H1 (cell line): ENCODE measurements at regions not wholly inside any gene's neighbourhood (a gene's known extent, or its start where the extent isn't known, plus 50 kb on each side); places are given as distances from the start of the nearest gene placed in this dataset.

Experiments used
- CTCF ChIA-PET: fragments of 300-600 bp; sonication (Branson Sonifier 250); formaldehyde crosslinking; loops from one replicate; lab custom pipeline; 2021; ENCODE audit not compliant: partially characterized antibody; lab: Charles Lee
- POLR2A ChIA-PET: fragments of 300-600 bp; sonication (Branson Sonifier 250); formaldehyde crosslinking; loops from one replicate; lab custom pipeline; 2021; ENCODE audit warnings: inconsistent platforms; ENCODE audit not compliant: partially characterized antibody; lab: Charles Lee
- DNase-seq, 2 experiments: peaks; one replicate each; pipeline versions ENCODE4 v3.0.0 to v3.0.0-alpha.2; 2010 to 2022; ENCODE audit warnings: low spot score in 2 of 2, low read depth in 1 of 2, mixed read lengths in 1 of 2
- FAIRE-seq: peaks from 2 replicates; lab custom pipeline; 2011; peaks lifted over from hg19 to GRCh38; lab: Jason Lieb, UNC
- H2AFZ ChIP-seq: 2 replicates; pipeline ENCODE4 v1.8.1; 2012; ENCODE audit warnings: low read length, inconsistent platforms
- H2AK5ac ChIP-seq: 2 replicates; pipeline ENCODE4 v1.6.1; 2013; ENCODE audit warnings: low read depth, low read length
- H2BK120ac ChIP-seq: replicated peaks from 2 replicates; pipeline ENCODE3; 2013; ENCODE audit warnings: low read depth, low read length, inconsistent platforms
- H2BK12ac ChIP-seq: 2 replicates; pipeline ENCODE4 v1.6.1; 2013; ENCODE audit warnings: low read depth, low read length
- H2BK15ac ChIP-seq: 2 replicates; pipeline ENCODE4 v1.6.1; 2013; ENCODE audit warnings: low read length
- H2BK20ac ChIP-seq: 2 replicates; pipeline ENCODE4 v1.6.1; 2013; ENCODE audit warnings: low read length
- H2BK5ac ChIP-seq: 2 replicates; pipeline ENCODE4 v1.6.1; 2013; ENCODE audit warnings: low read depth, low read length
- H3K14ac ChIP-seq: 2 replicates; pipeline ENCODE4 v1.6.1; 2013; ENCODE audit warnings: inconsistent platforms; ENCODE audit not compliant: insufficient read length
- H3K18ac ChIP-seq: 2 replicates; pipeline ENCODE4 v1.6.1; 2013; ENCODE audit warnings: low read length; ENCODE audit errors: extremely low read depth
- H3K23ac ChIP-seq: 2 replicates; pipeline ENCODE4 v1.6.1; 2013; ENCODE audit warnings: inconsistent platforms; ENCODE audit not compliant: insufficient read length
- H3K23me2 ChIP-seq: 2 replicates; pipeline ENCODE4 v1.6.1; 2013; ENCODE audit warnings: low read depth, low read length
- H3K27ac ChIP-seq: 2 replicates; pipeline ENCODE4 v1.6.1; 2011; ENCODE audit warnings: low read depth, low read length, inconsistent platforms
- H3K27me3 ChIP-seq, 4 experiments: replicated peaks in 1 of 4; 1 replicate in 1 of 4; 2 replicates in 3 of 4; pipeline versions ENCODE4 v1.6.1 to v1.8.1; 2011 to 2013; ENCODE audit warnings: low read length in 3 of 4, mild to moderate bottlenecking in 3 of 4, inconsistent platforms in 2 of 4, mixed read lengths in 2 of 4, moderate library complexity in 1 of 4; ENCODE audit not compliant: control insufficient read depth in 3 of 4, insufficient read depth in 3 of 4; ENCODE audit errors: extremely low read depth in 1 of 4
- H3K36me3 ChIP-seq, 4 experiments: 2 replicates each; pipeline versions ENCODE4 v1.6.1 to v1.8.1; 2011 to 2013; ENCODE audit warnings: mild to moderate bottlenecking in 4 of 4, low read length in 3 of 4, moderate library complexity in 2 of 4, control low read depth in 1 of 4, inconsistent platforms in 1 of 4; ENCODE audit not compliant: insufficient read depth in 4 of 4, control insufficient read depth in 2 of 4
- H3K4ac ChIP-seq: replicated peaks from 2 replicates; pipeline ENCODE3; 2013; ENCODE audit warnings: low read length, low read depth, mixed read lengths, inconsistent platforms; ENCODE audit not compliant: insufficient read length
- H3K4me1 ChIP-seq, 4 experiments: replicated peaks in 1 of 4; 1 replicate in 1 of 4; 2 replicates in 3 of 4; pipeline versions ENCODE4 v1.6.1 to v1.8.1; 2011 to 2013; ENCODE audit warnings: low read length in 3 of 4, inconsistent platforms in 2 of 4, mixed read lengths in 1 of 4; ENCODE audit not compliant: insufficient read depth in 4 of 4, control insufficient read depth in 3 of 4
- H3K4me2 ChIP-seq, 2 experiments: 2 replicates each; pipeline versions ENCODE4 v1.6.1 to v1.8.1; 2011 to 2013; ENCODE audit warnings: low read depth in 2 of 2, low read length in 2 of 2, control low read depth in 1 of 2, inconsistent platforms in 1 of 2, mild to moderate bottlenecking in 1 of 2; ENCODE audit not compliant: insufficient read depth in 1 of 2
- H3K4me3 ChIP-seq, 4 experiments: fragments of 200-600, 300-600 bp in 1 of 4; sonication (generic), shearing (Covaris generic), sonication (Bioruptor Twin) in 1 of 4; 2 replicates each; pipeline versions ENCODE4 v1.5.1 to v1.8.1; 2011 to 2016; ENCODE audit warnings: low read length in 4 of 4, low read depth in 3 of 4, control low read depth in 2 of 4, inconsistent platforms in 2 of 4, mild to moderate bottlenecking in 2 of 4, mixed read lengths in 1 of 4, moderate library complexity in 1 of 4; ENCODE audit not compliant: insufficient read depth in 2 of 4; ENCODE audit errors: extremely low read depth in 1 of 4
- H3K56ac ChIP-seq: replicated peaks from 2 replicates; pipeline ENCODE3; 2013; ENCODE audit warnings: low read depth, mild to moderate bottlenecking, mixed read lengths, low read length, inconsistent platforms; ENCODE audit not compliant: insufficient read length
- H3K79me1 ChIP-seq: 2 replicates; pipeline ENCODE4 v1.6.1; 2013; ENCODE audit warnings: low read depth, low read length, control low read depth
- H3K79me2 ChIP-seq, 2 experiments: 2 replicates each; pipeline versions ENCODE4 v1.6.1 to v1.8.1; 2012 to 2013; ENCODE audit warnings: low read length in 2 of 2, mild to moderate bottlenecking in 2 of 2, inconsistent platforms in 1 of 2; ENCODE audit not compliant: insufficient read depth in 2 of 2, control insufficient read depth in 1 of 2
- H3K9ac ChIP-seq, 4 experiments: replicated peaks in 1 of 4; 1 replicate in 1 of 4; 2 replicates in 3 of 4; pipeline versions ENCODE4 v1.6.1 to v1.8.1; 2011 to 2013; ENCODE audit warnings: low read depth in 3 of 4, low read length in 3 of 4, control low read depth in 2 of 4, mild to moderate bottlenecking in 2 of 4, moderate library complexity in 2 of 4, inconsistent platforms in 1 of 4; ENCODE audit errors: extremely low read depth in 1 of 4
- H3K9me3 ChIP-seq, 2 experiments: 2 replicates each; pipeline versions ENCODE4 v1.6.1 to v1.8.1; 2012 to 2013; ENCODE audit warnings: mild to moderate bottlenecking in 2 of 2, moderate library complexity in 2 of 2, control low read depth in 1 of 2, inconsistent platforms in 1 of 2, low read depth in 1 of 2, low read length in 1 of 2, mixed read lengths in 1 of 2; ENCODE audit not compliant: insufficient read depth in 2 of 2
- H4K20me1 ChIP-seq, 2 experiments: replicated peaks in 1 of 2; 2 replicates each; pipeline versions ENCODE3 to v1.8.1; 2011 to 2013; ENCODE audit warnings: inconsistent platforms in 2 of 2, low read length in 2 of 2, mild to moderate bottlenecking in 1 of 2; ENCODE audit not compliant: insufficient read depth in 2 of 2, control insufficient read depth in 1 of 2
- H4K5ac ChIP-seq: 2 replicates; pipeline ENCODE4 v1.6.1; 2013; ENCODE audit warnings: low read length, low read depth, mixed read lengths, inconsistent platforms; ENCODE audit not compliant: insufficient read length
- H4K8ac ChIP-seq: 2 replicates; pipeline ENCODE4 v1.8.0; 2013; ENCODE audit warnings: mild to moderate bottlenecking, moderate library complexity, low read length, inconsistent platforms; ENCODE audit not compliant: insufficient read depth; ENCODE audit errors: extremely low read depth
- H4K91ac ChIP-seq: replicated peaks from 2 replicates; pipeline ENCODE3; 2013; ENCODE audit warnings: low read length, mixed read lengths, inconsistent platforms; ENCODE audit not compliant: insufficient read length
- ASH2L ChIP-seq: fragments of 200-600, 300-600 bp; sonication (generic); IDR thresholded peaks from one replicate; pipeline ENCODE4 v1.7.1; 2017; ENCODE audit warnings: low read length
- CBX5 ChIP-seq: fragments of 300-800, 300-1000 bp; sonication (generic); IDR thresholded peaks from 2 replicates; pipeline ENCODE4 v1.7.1; 2016; ENCODE audit warnings: antibody characterized with exemption, low read length, low read depth
- EZH2 ChIP-seq: fragments of 200-600 bp; sonication (generic); IDR thresholded peaks from 2 replicates; pipeline ENCODE4 v1.7.1; 2012; ENCODE audit warnings: low read depth, mild to moderate bottlenecking, moderate library complexity, low read length, inconsistent platforms; ENCODE audit not compliant: severe bottlenecking
- HDAC2 ChIP-seq, 2 experiments: fragments of 300-600 bp in 1 of 2; sonication (generic) in 1 of 2; IDR thresholded peaks; 2 replicates each; pipeline ENCODE4 v1.6.1; 2011 to 2012; ENCODE audit warnings: low read depth in 2 of 2, low read length in 2 of 2, mild to moderate bottlenecking in 2 of 2, moderate library complexity in 2 of 2, borderline replicate concordance in 1 of 2, inconsistent platforms in 1 of 2
- JUND ChIP-seq: IDR thresholded peaks from 2 replicates; pipeline ENCODE4 v1.6.1; 2011; ENCODE audit warnings: mild to moderate bottlenecking, improper control_type of control experiment, low read length
- MAFK ChIP-seq: IDR thresholded peaks from 2 replicates; pipeline ENCODE4 v1.6.1; 2012; ENCODE audit warnings: low read depth, mild to moderate bottlenecking, improper control_type of control experiment, low read length
- RBBP5 ChIP-seq: IDR thresholded peaks from 2 replicates; pipeline ENCODE4 v1.7.1; 2012; ENCODE audit warnings: low read depth, mild to moderate bottlenecking, inconsistent platforms, low read length, moderate library complexity, borderline replicate concordance
- SAP30 ChIP-seq: fragments of 300-600 bp; sonication (generic); IDR thresholded peaks from 2 replicates; pipeline ENCODE4 v1.7.1; 2012; ENCODE audit warnings: low read length, moderate library complexity, mild to moderate bottlenecking, inconsistent platforms; ENCODE audit not compliant: insufficient read depth, insufficient replicate concordance
- SUZ12 ChIP-seq: fragments of 200-600 bp; sonication (generic); IDR thresholded peaks from 2 replicates; pipeline ENCODE4 v1.6.1; 2012; ENCODE audit warnings: mild to moderate bottlenecking, inconsistent platforms, low read length, moderate library complexity, mixed read lengths
- YY1 ChIP-seq: IDR thresholded peaks from 2 replicates; pipeline ENCODE4 v1.6.1; 2011; ENCODE audit warnings: low read depth, mild to moderate bottlenecking, low read length
- WGBS, 2 experiments: shearing (Covaris generic) in 1 of 2; methylation state at CpG; one replicate each; pipeline versions ENCODE4 v1.1.6 to v1.1.7; 2013 to 2015; ENCODE audit warnings: low lambda C conversion rate in 2 of 2, mixed read lengths in 2 of 2, inconsistent platforms in 1 of 2, low coverage in 1 of 2, missing lambda C conversion rate in 1 of 2; ENCODE audit not compliant: insufficient replicate concordance in 2 of 2, insufficient coverage in 1 of 2, insufficient read length in 1 of 2; ENCODE audit errors: extremely low coverage in 1 of 2, missing lambda C conversion rate in 1 of 2; 5-methylcytosine and 5-hydroxymethylcytosine counted together
- TF ChIP-seq, protein P1 (sequence below): IDR thresholded peaks from 2 replicates; pipeline ENCODE4 v1.6.1; 2012; ENCODE audit warnings: inconsistent platforms

DNA sequence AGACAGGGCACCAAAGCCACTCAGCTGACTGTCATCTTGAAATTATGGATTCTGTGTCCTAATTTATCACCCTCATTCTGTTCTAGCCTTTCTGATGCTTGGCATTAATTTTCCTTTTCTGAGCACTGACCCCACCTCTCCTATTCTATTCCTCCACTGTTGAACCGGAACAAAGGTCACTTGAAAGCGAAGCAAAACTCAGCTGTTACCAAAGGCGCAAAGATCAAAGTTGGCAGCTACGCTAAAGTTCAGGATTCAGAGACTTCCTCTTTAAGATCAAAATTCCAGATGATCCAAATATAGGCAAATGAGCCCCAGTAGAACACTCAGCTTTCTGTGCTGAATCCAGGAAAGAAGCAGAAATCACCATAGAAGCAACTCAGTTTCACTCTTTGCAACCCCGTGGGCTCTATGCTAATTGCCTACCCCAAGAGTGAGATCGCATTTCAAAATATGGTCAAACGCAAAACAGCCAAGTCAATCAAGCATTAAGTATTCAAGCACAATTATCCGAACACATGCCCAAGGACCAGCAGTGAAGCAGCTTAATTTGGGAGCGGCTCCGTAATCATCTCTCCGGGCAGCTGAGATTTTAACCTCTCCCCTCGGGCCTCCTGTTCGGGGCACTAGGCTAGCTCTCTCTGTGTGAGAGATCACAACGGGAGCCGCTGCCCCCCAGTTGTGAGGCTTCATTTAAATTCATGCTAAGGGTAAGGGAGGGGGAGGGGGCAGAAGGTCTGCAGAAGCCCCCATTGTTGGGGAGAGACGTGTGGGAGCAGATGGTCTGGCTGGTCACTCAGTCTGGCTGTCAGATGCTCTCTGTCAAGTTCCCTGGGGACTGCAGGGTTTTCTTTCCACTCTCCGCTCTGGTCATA, 288.6 kb downstream of the ELAVL2 start:
- no peaks in the 10 kb centered on the region for H3K36me3 ChIP-seq
- 15% methylated on average over 17 of the region's 17 CpGs; no CpG with 5 or more reads in 1 of the 2 experiments for WGBS, 2 experiments
- no peak overlapping the region for H4K5ac ChIP-seq
- peaks cover 0 to 9% (median 4%) of the 10 kb centered on the region in 4 experiments; a peak in 3 of 7 replicates for H3K27me3 ChIP-seq
- peak overlapping the region; percentile 32 to 57 (median 43); a peak in 7 of 8 replicates for H3K4me3 ChIP-seq
- H2BK5ac ChIP-seq, result no peak overlapping the region
- FAIRE-seq (no peak), DNase-seq (peak in 1 of 2 experiments; percentile 56)
- no peak overlapping the region for H3K23ac ChIP-seq
- no peak overlapping the region for H3K9ac ChIP-seq
- H2BK12ac ChIP-seq, result no peak overlapping the region
- no peaks in the 10 kb centered on the region for H3K79me1 ChIP-seq
- H4K8ac ChIP-seq, result no peak overlapping the region
- no peak overlapping the region for H3K14ac ChIP-seq
- peaks cover 4 to 8% (median 7%) of the 10 kb centered on the region in 4 experiments; a peak in 5 of 7 replicates for H3K4me1 ChIP-seq
- H3K27ac ChIP-seq, result no peak overlapping the region
- H2AFZ ChIP-seq, result peak overlapping the region; percentile 76; the same call in 1 of the 2 replicates
- H2BK15ac ChIP-seq, result no peak overlapping the region
- POLR2A ChIA-PET, result no interaction called here
- H2AK5ac ChIP-seq, result no peak overlapping the region
- H3K18ac ChIP-seq, result no peak overlapping the region
- H3K23me2 ChIP-seq, result peaks cover 4% of the 10 kb centered on the region; the same call in 1 of the 2 replicates
- no peaks in the 10 kb centered on the region for H3K9me3 ChIP-seq
- H4K20me1 ChIP-seq, result no peaks in the 10 kb centered on the region
- no peak overlapping the region for H2BK120ac ChIP-seq
- H3K4me2 ChIP-seq, result peak overlapping the region; percentile 77 to 86
- H4K91ac ChIP-seq, result no peak overlapping the region
- no peak overlapping the region for H3K56ac ChIP-seq
- H3K79me2 ChIP-seq, result no peaks in the 10 kb centered on the region
- 0 out of 2 replicates have a peak overlapping the region, but pooled peaks have one; percentile 68 for H2BK20ac ChIP-seq
- CTCF ChIA-PET, result interaction anchor here (1.1 to 1.4 kb wide), 2 partner anchors 19 to 51 kb away, joined by 3 read pairs; no protein-coding TSS in a partner anchor
- H3K4ac ChIP-seq, result no peak overlapping the region
- TF ChIP-seq SUZ12 (peak; percentile 51; the same call in 1 of the 2 replicates), ASH2L (peak; percentile 63), MAFK (no peak), YY1 (no peak), JUND (no peak), CBX5 (no peak), SAP30 (peak; percentile 40), EZH2 (peak; percentile 40), HDAC2 (IDR thresholded peaks at IDR 0.05; ENCODE audit: borderline replicate concordance in 1 of 2, low read depth in 2 of 2, low read length in 2 of 2) (no peak), RBBP5 (peak; percentile 67; the same call in 1 of the 2 replicates)
- TF ChIP-seq, protein P1, sequence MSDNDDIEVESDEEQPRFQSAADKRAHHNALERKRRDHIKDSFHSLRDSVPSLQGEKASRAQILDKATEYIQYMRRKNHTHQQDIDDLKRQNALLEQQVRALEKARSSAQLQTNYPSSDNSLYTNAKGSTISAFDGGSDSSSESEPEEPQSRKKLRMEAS, result 0 out of 2 replicates have a peak, but pooled peaks have one; percentile 11
